HUES48 (cell line): ENCODE measurements at regions not wholly inside any gene's neighbourhood (a gene's known extent, or its start where the extent isn't known, plus 50 kb on each side); places are given as distances from the start of the nearest gene placed in this dataset.
"Not testable (repeated sequence)": the region's sequence is repeated elsewhere in the genome, so short reads cannot be mapped to it uniquely, and the experiment has no call there.

Source experiments
- H3K27ac ChIP-seq: one replicate; pipeline ENCODE4 v1.7.0; 2013; ENCODE audit warnings: low read depth, low read length, inconsistent platforms
- H3K27me3 ChIP-seq: 2 replicates; pipeline ENCODE4 v1.6.1; 2013; ENCODE audit warnings: mild to moderate bottlenecking, low read length; ENCODE audit not compliant: control insufficient read depth, insufficient read depth
- H3K36me3 ChIP-seq: 2 replicates; pipeline ENCODE4 v1.6.1; 2013; ENCODE audit warnings: low read length; ENCODE audit not compliant: control insufficient read depth, insufficient read depth
- H3K4me1 ChIP-seq: 2 replicates; pipeline ENCODE4 v1.6.1; 2013; ENCODE audit warnings: mild to moderate bottlenecking, low read length; ENCODE audit not compliant: control insufficient read depth, insufficient read depth
- H3K4me3 ChIP-seq: 2 replicates; pipeline ENCODE4 v1.5.1; 2013; ENCODE audit warnings: mild to moderate bottlenecking, low read depth, low read length
- H3K9ac ChIP-seq: 2 replicates; pipeline ENCODE4 v1.6.1; 2013; ENCODE audit warnings: mild to moderate bottlenecking, low read depth, low read length, moderate library complexity
- H3K9me3 ChIP-seq: 2 replicates; pipeline ENCODE4 v1.6.1; 2013; ENCODE audit warnings: low read length; ENCODE audit not compliant: control insufficient read depth, insufficient read depth

DNA sequence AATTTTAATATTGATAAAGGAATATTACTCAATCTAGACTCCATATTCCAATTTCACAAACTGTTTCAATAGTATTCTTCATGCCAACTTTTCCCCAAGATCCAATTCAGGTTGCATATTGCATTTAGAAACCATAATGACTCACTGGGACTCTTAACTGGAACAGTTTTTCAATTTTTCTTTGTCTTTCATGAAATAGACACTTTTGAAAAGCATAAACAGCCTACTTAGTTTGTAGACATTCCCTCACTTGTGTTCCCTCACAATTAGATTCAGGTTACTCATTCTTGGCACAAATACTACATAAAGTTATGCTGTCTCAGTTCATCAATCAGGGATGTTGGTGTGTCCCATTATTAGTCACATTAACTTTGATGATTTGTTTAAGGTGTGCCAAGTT is 1768.4 kb upstream of the PIK3C3 start:
- no peak overlapping the region for H3K27ac ChIP-seq
- peaks cover 13% of the 10 kb centered on the region for H3K4me1 ChIP-seq
- H3K27me3 ChIP-seq, result no peaks in the 10 kb centered on the region
- no peaks in the 10 kb centered on the region for H3K9me3 ChIP-seq
- no peak overlapping the region for H3K4me3 ChIP-seq
- no peaks in the 10 kb centered on the region for H3K36me3 ChIP-seq
- no peak overlapping the region for H3K9ac ChIP-seq

DNA sequence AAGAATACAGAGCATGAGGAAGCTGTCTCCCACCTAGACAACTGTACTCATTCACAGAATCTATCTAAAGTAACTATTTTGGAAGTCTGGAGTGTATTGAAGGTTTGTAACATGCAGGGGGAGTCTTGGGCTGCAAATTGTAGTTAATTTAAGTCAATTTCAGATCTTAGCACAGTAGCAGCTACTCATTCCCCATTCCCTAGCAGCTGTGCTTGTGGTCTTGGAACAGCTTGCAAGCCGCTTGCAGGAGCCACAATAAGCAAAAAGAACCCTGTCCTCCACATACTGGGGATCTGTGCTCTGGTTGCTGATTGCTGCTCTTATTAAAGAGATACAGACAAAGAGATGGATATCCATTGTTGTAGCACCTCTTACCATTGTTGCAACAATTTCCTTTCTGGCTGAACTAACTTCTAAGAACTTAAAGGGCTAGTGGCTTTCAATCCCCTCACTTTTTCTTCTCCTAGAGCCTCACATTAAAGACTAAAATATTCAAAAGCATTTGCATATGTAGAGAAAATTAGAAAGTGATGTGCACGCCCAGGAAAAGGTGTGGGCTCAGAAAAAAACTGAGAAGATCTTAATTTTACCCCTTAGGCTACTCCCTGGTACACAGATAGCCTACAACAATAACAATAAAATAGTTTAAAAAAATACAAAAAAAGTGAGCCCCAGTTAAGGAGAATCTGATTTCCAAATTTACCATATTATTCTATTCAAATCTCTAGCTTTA is 1775.1 kb upstream of the PIK3C3 start:
- peaks cover 12% of the 10 kb centered on the region for H3K4me1 ChIP-seq
- H3K36me3 ChIP-seq, result no peaks in the 10 kb centered on the region
- H3K4me3 ChIP-seq, result no peak overlapping the region
- no peak overlapping the region for H3K27ac ChIP-seq
- H3K9ac ChIP-seq, result no peak overlapping the region
- H3K27me3 ChIP-seq, result no peaks in the 10 kb centered on the region
- no peaks in the 10 kb centered on the region for H3K9me3 ChIP-seq

DNA sequence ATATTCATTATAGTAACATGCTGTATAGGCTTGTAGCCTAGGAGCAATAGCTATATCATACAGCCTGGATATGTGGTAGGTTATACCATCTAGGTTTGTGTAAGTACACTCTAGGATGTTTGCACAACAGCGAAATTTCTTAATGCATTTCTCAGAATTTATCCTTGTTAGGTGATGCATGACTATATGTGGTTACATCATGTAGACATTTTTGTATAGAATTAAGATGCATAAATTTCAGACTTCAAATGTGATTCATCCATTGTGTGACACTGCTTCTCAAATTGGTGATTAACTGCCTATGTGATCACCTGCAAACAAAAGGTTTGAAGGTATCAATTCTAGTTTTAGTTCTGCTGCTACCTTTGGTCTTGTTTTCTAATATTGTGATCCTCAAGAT is 1787.0 kb upstream of the PIK3C3 start:
- Histone ChIP-seq H3K27me3 (no peaks in the 10 kb centered on the region), H3K9ac (no peak overlapping the region), H3K9me3 (no peaks in the 10 kb centered on the region), H3K4me1 (0 out of 2 replicates have a peak, but pooled peaks cover 5% of the 10 kb centered on the region), H3K4me3 (no peak overlapping the region), H3K27ac (no peak overlapping the region), H3K36me3 (no peaks in the 10 kb centered on the region)

- H3K4me3 ChIP-seq, result no peak overlapping the region
- no peaks in the 10 kb centered on the region for H3K36me3 ChIP-seq
- no peaks in the 10 kb centered on the region for H3K9me3 ChIP-seq
- H3K27ac ChIP-seq, result no peak overlapping the region
- 0 out of 2 replicates have a peak, but pooled peaks cover 5% of the 10 kb centered on the region for H3K4me1 ChIP-seq
- H3K9ac ChIP-seq, result no peak overlapping the region
- no peaks in the 10 kb centered on the region for H3K27me3 ChIP-seq
Observed at GRCh38 chr18:40163254-40163653, 1791.8 kb upstream of the PIK3C3 start.

GRCh38 chr18:40160361-40160760 is 1794.7 kb upstream of the PIK3C3 start:
- H3K36me3 ChIP-seq, result no peaks in the 10 kb centered on the region
- no peak overlapping the region for H3K4me3 ChIP-seq
- no peak overlapping the region for H3K9ac ChIP-seq
- no peak overlapping the region for H3K27ac ChIP-seq
- H3K4me1 ChIP-seq, result no peaks in the 10 kb centered on the region
- no peaks in the 10 kb centered on the region for H3K9me3 ChIP-seq
- no peaks in the 10 kb centered on the region for H3K27me3 ChIP-seq

DNA sequence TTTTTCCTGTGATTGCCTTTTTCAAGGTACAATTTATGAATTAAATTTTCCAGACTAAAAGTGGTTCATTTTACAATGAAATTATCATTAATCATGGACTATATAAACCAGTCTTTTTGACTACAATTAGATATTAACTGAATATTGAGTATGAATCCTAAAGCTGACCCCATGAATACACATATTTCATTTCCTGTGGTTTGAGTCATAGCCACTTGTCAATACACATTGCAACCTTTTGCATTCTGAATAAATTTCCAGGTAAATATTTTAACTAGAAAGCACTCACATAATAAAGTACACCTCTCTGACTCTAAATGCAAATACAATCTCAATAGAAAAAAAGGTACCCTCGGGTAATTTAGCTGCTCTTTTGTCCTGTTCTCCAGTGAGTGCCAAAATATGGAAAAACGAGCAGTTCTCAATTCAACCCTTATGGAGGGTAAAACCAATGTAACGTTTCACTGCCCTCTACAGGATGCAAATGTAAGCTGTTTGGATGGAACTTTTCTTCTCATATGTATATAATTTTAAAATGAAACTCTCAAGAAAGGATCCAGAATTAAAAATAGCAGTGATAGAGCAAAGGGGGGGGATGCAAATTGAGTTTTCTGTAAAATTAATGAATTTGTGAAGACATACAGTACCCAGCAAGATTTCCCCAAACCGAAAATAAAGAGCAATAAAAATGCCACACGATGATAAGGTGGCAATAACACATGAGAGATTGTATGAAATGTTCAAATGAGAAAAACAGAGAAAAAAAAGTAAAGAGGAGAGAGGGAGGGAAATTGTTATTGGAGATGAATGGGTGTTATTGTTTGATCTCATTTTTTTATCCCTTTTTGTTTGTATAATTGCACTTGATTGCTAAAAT is 1795.7 kb upstream of the PIK3C3 start:
- Histone ChIP-seq H3K27me3 (no peaks in the 10 kb centered on the region), H3K4me1 (no peaks in the 10 kb centered on the region), H3K9me3 (no peaks in the 10 kb centered on the region), H3K36me3 (no peaks in the 10 kb centered on the region), H3K4me3 (no peak overlapping the region), H3K9ac (no peak overlapping the region), H3K27ac (no peak overlapping the region)

- no peaks in the 10 kb centered on the region for H3K27me3 ChIP-seq
- no peaks in the 10 kb centered on the region for H3K36me3 ChIP-seq
- no peak overlapping the region for H3K9ac ChIP-seq
- no peak overlapping the region for H3K27ac ChIP-seq
- no peaks in the 10 kb centered on the region for H3K4me1 ChIP-seq
- no peak overlapping the region for H3K4me3 ChIP-seq
- no peaks in the 10 kb centered on the region for H3K9me3 ChIP-seq
Observed at GRCh38 chr18:40157120-40157519, 1797.9 kb upstream of the PIK3C3 start.

GRCh38 chr18:40152859-40153258 is 1802.2 kb upstream of the PIK3C3 start:
- Histone ChIP-seq H3K27ac (no peak overlapping the region), H3K4me3 (no peak overlapping the region), H3K4me1 (no peaks in the 10 kb centered on the region), H3K27me3 (no peaks in the 10 kb centered on the region), H3K36me3 (no peaks in the 10 kb centered on the region), H3K9me3 (no peaks in the 10 kb centered on the region), H3K9ac (no peak overlapping the region)

DNA sequence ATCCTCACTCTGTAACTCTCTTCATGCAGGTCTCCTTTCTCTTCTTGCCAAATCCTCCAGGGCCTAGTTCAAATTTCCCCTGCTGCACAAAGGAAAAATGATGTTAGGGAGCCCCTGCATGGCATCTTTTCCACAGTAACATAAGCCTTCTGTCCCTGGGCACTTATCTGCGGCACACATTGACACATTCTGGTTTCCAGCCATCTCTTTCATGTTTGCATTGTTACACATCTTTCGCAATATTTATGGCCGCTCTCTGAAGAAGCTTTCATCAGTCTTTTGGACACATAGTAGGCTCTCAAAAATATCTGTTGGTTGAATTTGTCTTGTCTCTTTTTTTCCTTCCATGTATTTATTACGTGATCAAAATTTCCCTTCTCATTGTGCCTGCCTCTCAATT is 1806.1 kb upstream of the PIK3C3 start:
- Histone ChIP-seq H3K4me3 (no peak overlapping the region), H3K9me3 (no peaks in the 10 kb centered on the region), H3K27ac (no peak overlapping the region), H3K9ac (no peak overlapping the region), H3K4me1 (no peaks in the 10 kb centered on the region), H3K27me3 (no peaks in the 10 kb centered on the region), H3K36me3 (no peaks in the 10 kb centered on the region)

GRCh38 chr18:40133253-40133652 is 1821.8 kb upstream of the PIK3C3 start:
- H3K36me3 ChIP-seq, result no peaks in the 10 kb centered on the region
- no peak overlapping the region for H3K27ac ChIP-seq
- no peak overlapping the region for H3K9ac ChIP-seq
- no peaks in the 10 kb centered on the region for H3K27me3 ChIP-seq
- no peaks in the 10 kb centered on the region for H3K4me1 ChIP-seq
- H3K4me3 ChIP-seq, result no peak overlapping the region
- peaks cover 16% of the 10 kb centered on the region for H3K9me3 ChIP-seq

DNA sequence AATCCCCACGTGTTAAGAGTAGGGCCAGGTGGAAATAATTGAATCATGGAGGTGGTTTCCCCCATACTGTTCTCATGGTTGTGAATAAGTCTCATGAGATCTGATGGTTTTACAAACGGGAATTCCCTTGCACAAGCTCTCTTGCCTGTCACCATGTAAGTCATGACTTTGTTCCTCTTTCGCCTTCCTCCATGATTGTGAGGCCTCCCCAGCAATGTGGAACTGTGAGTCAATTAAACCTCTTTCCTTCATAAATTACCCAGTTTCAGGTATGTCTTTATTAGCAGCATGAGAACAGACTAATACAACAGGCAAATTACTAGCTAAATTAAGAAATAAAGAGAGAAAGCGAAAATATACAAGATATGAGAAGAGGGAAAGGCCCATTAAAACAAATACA is 1822.6 kb upstream of the PIK3C3 start:
- H3K4me3 ChIP-seq, H3K27me3 ChIP-seq, H3K27ac ChIP-seq, H3K4me1 ChIP-seq, H3K9ac ChIP-seq, H3K36me3 ChIP-seq: not testable (repeated sequence)
- H3K9me3 ChIP-seq, result peaks cover 16% of the 10 kb centered on the region
